SK-N-SH treated with all-trans-retinoic acid at 6 μM for 48 hours (cell line): ENCODE measurements at regions not wholly inside any gene's neighbourhood (a gene's known extent, or its start where the extent isn't known, plus 50 kb on each side); places are given as distances from the start of the nearest gene placed in this dataset.

Experiments used
- ESRRG ChIP-seq: fragments of 250-450 bp; sonication (Bioruptor Pico); IDR thresholded peaks from 2 replicates; pipeline ENCODE4 v1.6.1; 2021; ENCODE audit warnings: mild to moderate bottlenecking
- GLIS3 ChIP-seq: fragments of 250-450 bp; sonication (Bioruptor Pico); IDR thresholded peaks from 2 replicates; pipeline ENCODE4 v1.5.0; 2020; ENCODE audit warnings: mild to moderate bottlenecking, moderate library complexity
- PATZ1 ChIP-seq: fragments of 250-450 bp; sonication (Bioruptor Pico); IDR thresholded peaks from 2 replicates; pipeline ENCODE4 v1.8.0; 2020; ENCODE audit warnings: mild to moderate bottlenecking, moderate library complexity, borderline replicate concordance
- RARB ChIP-seq: fragments of 250-450 bp; sonication (Bioruptor Pico); IDR thresholded peaks from 2 replicates; pipeline ENCODE4 v1.8.0; 2021; ENCODE audit warnings: mild to moderate bottlenecking, moderate library complexity
- ZFP3 ChIP-seq: fragments of 250-450 bp; sonication (Bioruptor Pico); IDR thresholded peaks from 2 replicates; pipeline ENCODE4 v1.5.0; 2020; ENCODE audit warnings: mild to moderate bottlenecking, moderate library complexity
- ZNF565 ChIP-seq: fragments of 450-650 bp; formaldehyde crosslinking; conservative IDR thresholded peaks from 2 replicates; pipeline ENCODE4 v1.5.0; 2020; ENCODE audit warnings: low read depth, mild to moderate bottlenecking, moderate library complexity
- ZNF70 ChIP-seq: fragments of 450-650 bp; formaldehyde crosslinking; IDR thresholded peaks from 2 replicates; pipeline ENCODE4 v1.5.0; 2020; ENCODE audit warnings: mild to moderate bottlenecking, moderate library complexity
- TF ChIP-seq, protein P1 (sequence below): fragments of 250-450 bp; sonication (Bioruptor Pico); IDR thresholded peaks from 2 replicates; pipeline ENCODE4 v1.5.1; 2021; ENCODE audit warnings: mild to moderate bottlenecking, moderate library complexity

DNA sequence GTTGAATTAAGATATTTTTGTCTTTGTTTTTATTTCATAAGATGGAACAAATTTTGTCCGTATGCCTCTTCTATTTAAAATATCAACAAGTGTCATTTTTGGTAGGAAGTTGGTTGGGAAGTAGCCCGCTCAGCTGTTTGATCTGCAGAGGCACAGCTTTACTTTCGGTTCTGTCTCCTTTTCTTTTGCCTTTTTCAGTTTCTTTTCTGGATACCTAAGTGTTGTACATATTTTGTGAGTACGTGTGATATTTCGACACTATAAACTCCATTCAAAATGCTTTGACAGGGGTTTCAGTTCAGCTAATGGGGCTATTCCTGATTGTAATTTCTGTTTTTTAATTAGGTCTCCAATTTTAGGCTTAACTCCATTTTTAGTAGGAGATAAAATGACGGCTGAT is 1785.0 kb upstream of the LRRTM1 start:
- TF ChIP-seq ZNF565 (CRISPR knock-in tag) (no peak), RARB (no peak), ZFP3 (CRISPR knock-in tag) (no peak), PATZ1 (CRISPR knock-in tag) (no peak), ESRRG (CRISPR knock-in tag) (no peak), GLIS3 (CRISPR knock-in tag) (no peak), ZNF70 (CRISPR knock-in tag) (no peak)
- TF ChIP-seq, protein P1, sequence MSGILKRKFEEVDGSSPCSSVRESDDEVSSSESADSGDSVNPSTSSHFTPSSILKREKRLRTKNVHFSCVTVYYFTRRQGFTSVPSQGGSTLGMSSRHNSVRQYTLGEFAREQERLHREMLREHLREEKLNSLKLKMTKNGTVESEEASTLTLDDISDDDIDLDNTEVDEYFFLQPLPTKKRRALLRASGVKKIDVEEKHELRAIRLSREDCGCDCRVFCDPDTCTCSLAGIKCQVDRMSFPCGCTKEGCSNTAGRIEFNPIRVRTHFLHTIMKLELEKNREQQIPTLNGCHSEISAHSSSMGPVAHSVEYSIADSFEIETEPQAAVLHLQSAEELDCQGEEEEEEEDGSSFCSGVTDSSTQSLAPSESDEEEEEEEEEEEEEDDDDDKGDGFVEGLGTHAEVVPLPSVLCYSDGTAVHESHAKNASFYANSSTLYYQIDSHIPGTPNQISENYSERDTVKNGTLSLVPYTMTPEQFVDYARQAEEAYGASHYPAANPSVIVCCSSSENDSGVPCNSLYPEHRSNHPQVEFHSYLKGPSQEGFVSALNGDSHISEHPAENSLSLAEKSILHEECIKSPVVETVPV = no peak
